ENCODE measurements at regions not wholly inside any gene's neighbourhood (a gene's known extent, or its start where the extent isn't known, plus 50 kb on each side); places are given as distances from the start of the nearest gene placed in this dataset.

DNA sequence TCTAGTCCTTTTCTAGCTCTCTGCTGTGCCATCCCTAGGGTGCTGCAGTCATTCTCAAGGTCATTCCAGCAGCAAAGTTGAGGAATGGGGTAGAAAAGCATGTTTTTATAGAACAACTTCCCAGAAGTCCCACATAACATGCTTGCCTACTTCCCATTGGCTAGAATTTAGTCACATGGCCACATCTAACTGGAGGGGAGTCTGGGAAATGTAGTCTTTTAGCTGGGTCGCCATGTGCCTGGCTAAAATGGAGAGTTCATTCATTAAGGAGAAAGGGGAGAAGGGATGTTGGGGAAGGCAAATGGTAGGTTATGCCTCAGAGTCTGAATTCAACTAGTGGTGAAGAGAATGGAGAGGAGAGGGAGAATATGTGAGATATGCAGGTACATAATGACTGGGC, 85.7 kb downstream of the SLC4A3 start:
- no peak overlapping the region for H3K4me3 ChIP-seq (replicated peaks in 1 of 3; ENCODE audit: insufficient read depth in 1 of 3, low read depth in 2 of 3, low read length in 3 of 3)
- H3K9me3 ChIP-seq (ENCODE audit: low read length): no peaks in the 10 kb centered on the region
- intact Hi-C loops (cut with micrococcal nuclease; ENCODE audit: unreplicated experiment) (no loop called here), in situ Hi-C loops (cut with HindIII; ENCODE audit: extremely low pct_ligation_motif_present, low pct_unique_long_range_greater_than_20kb) (no loop called here)
- no peak overlapping the region for H3K9ac ChIP-seq (ENCODE audit: insufficient read depth, low read depth, low read length)
- no peak overlapping the region for H2AFZ ChIP-seq (ENCODE audit: low read length)
- ChIA-PET POLR2A (no interaction called here), CTCF (ENCODE audit: low intra/inter-chr PET ratio, low total read pairs) (no interaction called here)
- no peaks in the 10 kb centered on the region for H3K36me3 ChIP-seq (replicated peaks in 1 of 2; ENCODE audit: control insufficient read depth in 1 of 2, insufficient read depth in 2 of 2, low read length in 2 of 2)
- no peak overlapping the region for H3K4me2 ChIP-seq (ENCODE audit: low read depth, low read length)
- BruUV-seq (replicated peaks): no TSS peak
- no peaks in the 10 kb centered on the region for H3K79me2 ChIP-seq (ENCODE audit: insufficient read depth, low read length)
- H3K4me1 ChIP-seq (ENCODE audit: insufficient read depth, low read length): no peaks in the 10 kb centered on the region
- H3K27me3 ChIP-seq (ENCODE audit: control insufficient read depth in 1 of 2, insufficient read depth in 2 of 2, low read length in 2 of 2): peaks cover 1 to 13% of the 10 kb centered on the region in 2 experiments; a peak in 2 of 5 replicates
- ATAC-seq (peak; percentile 58; the same call in 2 of the 3 replicates), FAIRE-seq (no peak), DNase-seq (ENCODE audit: low spot score) (peak; percentile 36)
- H4K20me1 ChIP-seq (ENCODE audit: insufficient read depth, low read length): no peaks in the 10 kb centered on the region
- no peak overlapping the region for H3K27ac ChIP-seq (ENCODE audit: extremely low read length, insufficient read depth, low read length)
- 3% methylated on average over 1 of the region's 1 CpG for WGBS (ENCODE audit: low lambda C conversion rate)
- TF ChIP-seq NFYC (CRISPR knock-in tag; IDR thresholded peaks at IDR 0.05): peak; percentile 83
- no peak for TF ChIP-seq MXD4 (CRISPR knock-in tag; IDR thresholded peaks at IDR 0.05)
- peak; percentile 97 for TF ChIP-seq THAP11 (CRISPR knock-in tag; IDR thresholded peaks at IDR 0.05)
- no peak for TF ChIP-seq MYNN (CRISPR knock-in tag; IDR thresholded peaks at IDR 0.05; ENCODE audit: low read depth)
- TF ChIP-seq ZNF605 (CRISPR knock-in tag; IDR thresholded peaks at IDR 0.05): no peak
- no peak for TF ChIP-seq ZNF556 (CRISPR knock-in tag; IDR thresholded peaks at IDR 0.05; ENCODE audit: borderline replicate concordance)
- no peak for TF ChIP-seq SATB2 (CRISPR knock-in tag; IDR thresholded peaks at IDR 0.05)
- TF ChIP-seq YY1 (IDR thresholded peaks at IDR 0.05; ENCODE audit: insufficient read depth, insufficient replicate concordance, low read depth, low read length): peak; percentile 49
- TF ChIP-seq ZFYVE20 (CRISPR knock-in tag; IDR thresholded peaks at IDR 0.05; ENCODE audit: borderline replicate concordance, low read depth): no peak
- TF ChIP-seq, protein P1, sequence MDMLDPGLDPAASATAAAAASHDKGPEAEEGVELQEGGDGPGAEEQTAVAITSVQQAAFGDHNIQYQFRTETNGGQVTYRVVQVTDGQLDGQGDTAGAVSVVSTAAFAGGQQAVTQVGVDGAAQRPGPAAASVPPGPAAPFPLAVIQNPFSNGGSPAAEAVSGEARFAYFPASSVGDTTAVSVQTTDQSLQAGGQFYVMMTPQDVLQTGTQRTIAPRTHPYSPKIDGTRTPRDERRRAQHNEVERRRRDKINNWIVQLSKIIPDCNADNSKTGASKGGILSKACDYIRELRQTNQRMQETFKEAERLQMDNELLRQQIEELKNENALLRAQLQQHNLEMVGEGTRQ (IDR thresholded peaks at IDR 0.05; ENCODE audit: low read depth, low read length): peak; percentile 25; the same call in 1 of the 2 replicates
- TF ChIP-seq, protein P1 (CRISPR knock-in tag; IDR thresholded peaks at IDR 0.05; ENCODE audit: borderline replicate concordance): peak; percentile 73; the same call in 1 of the 2 replicates
- no peak for TF ChIP-seq ZNF788 (CRISPR knock-in tag; IDR thresholded peaks at IDR 0.05; ENCODE audit: borderline replicate concordance)
- no peak for TF ChIP-seq AKAP8 (CRISPR knock-in tag; IDR thresholded peaks at IDR 0.05)
- TF ChIP-seq TP53 (CRISPR knock-in tag; conservative IDR thresholded peaks at IDR 0.05): no peak
- TF ChIP-seq ZNF883 (CRISPR knock-in tag; IDR thresholded peaks at IDR 0.05; ENCODE audit: not compliant biosample characterization): no peak
- TF ChIP-seq HNRNPLL (IDR thresholded peaks at IDR 0.05; ENCODE audit: low read depth, low read length, poor library complexity, severe bottlenecking): no peak
- TF ChIP-seq YEATS4 (CRISPR knock-in tag; IDR thresholded peaks at IDR 0.05; ENCODE audit: borderline replicate concordance): no peak
- no peak for TF ChIP-seq MIXL1 (CRISPR knock-in tag; IDR thresholded peaks at IDR 0.05)
- no peak for TF ChIP-seq ZNF878 (CRISPR knock-in tag; IDR thresholded peaks at IDR 0.05)
- peak; percentile 50; the same call in 1 of the 2 replicates for TF ChIP-seq HCFC1 (IDR thresholded peaks at IDR 0.05; ENCODE audit: low read depth, low read length)
- peak; percentile 72 for TF ChIP-seq NFYB (CRISPR knock-in tag; IDR thresholded peaks at IDR 0.05)
- TF ChIP-seq ZNF143 (CRISPR knock-in tag; IDR thresholded peaks at IDR 0.05): peak; percentile 90
- no peak for TF ChIP-seq CEBPG (CRISPR knock-in tag; IDR thresholded peaks at IDR 0.05)
- TF ChIP-seq HIVEP1 (CRISPR knock-in tag; IDR thresholded peaks at IDR 0.05): no peak
